ENCODE measurements at regions not wholly inside any gene's neighbourhood (a gene's known extent, or its start where the extent isn't known, plus 50 kb on each side); places are given as distances from the start of the nearest gene placed in this dataset.

GRCh38 chrX:82748906-82749505, 759.1 kb upstream of the POU3F4 start:
- no peaks in the 10 kb centered on the region for H3K9me3 ChIP-seq (ENCODE audit: low read depth)
- H2AFZ ChIP-seq, result no peak overlapping the region
- no peaks in the 10 kb centered on the region for H3F3A ChIP-seq (ENCODE audit: insufficient read depth)
- no peaks in the 10 kb centered on the region for H3K36me3 ChIP-seq (ENCODE audit: low read depth)
- in situ Hi-C loops (cut with MboI), result no loop called here
- H3K4me3 ChIP-seq, result no peak overlapping the region
- H3K27ac ChIP-seq, result no peak overlapping the region
- DNase-seq, result peak; percentile 0
- no peaks in the 10 kb centered on the region for H3K27me3 ChIP-seq (replicated peaks; ENCODE audit: insufficient read depth)
- no peak for TF ChIP-seq EZH2 (IDR thresholded peaks at IDR 0.05; ENCODE audit: insufficient read depth, poor library complexity, severe bottlenecking)
- TF ChIP-seq EZH2phosphoT487 (IDR thresholded peaks at IDR 0.05; ENCODE audit: insufficient read depth, low read depth), result no peak
- no peak overlapping the region for H3K9ac ChIP-seq
- H4K20me1 ChIP-seq (ENCODE audit: insufficient read depth), result no peaks in the 10 kb centered on the region
- H3K9me2 ChIP-seq (ENCODE audit: insufficient read depth), result no peaks in the 10 kb centered on the region
- H3K79me2 ChIP-seq (ENCODE audit: insufficient read depth), result no peaks in the 10 kb centered on the region
- H3K4me2 ChIP-seq (ENCODE audit: unreplicated experiment), result no peak overlapping the region
- H3K4me1 ChIP-seq (ENCODE audit: insufficient read depth), result no peaks in the 10 kb centered on the region
- 0% methylated on average over 2 of the region's 2 CpGs for WGBS, 2 experiments (ENCODE audit: low coverage in 1 of 2, low lambda C conversion rate in 2 of 2, missing lambda C conversion rate in 2 of 2)

- H4K20me1 ChIP-seq (ENCODE audit: insufficient read depth), result no peaks in the 10 kb centered on the region
- no peak overlapping the region for H3K4me2 ChIP-seq (ENCODE audit: unreplicated experiment)
- H2AFZ ChIP-seq, result no peak overlapping the region
- no peaks in the 10 kb centered on the region for H3K27me3 ChIP-seq (replicated peaks; ENCODE audit: insufficient read depth)
- no peaks in the 10 kb centered on the region for H3K79me2 ChIP-seq (ENCODE audit: insufficient read depth)
- H3K9ac ChIP-seq, result no peak overlapping the region
- WGBS, 2 experiments (ENCODE audit: low coverage in 1 of 2, low lambda C conversion rate in 2 of 2, missing lambda C conversion rate in 2 of 2), result 24 to 30% methylated on average over 5 to 6 of the region's 6 CpGs
- in situ Hi-C loops (cut with MboI), result no loop called here
- no peaks in the 10 kb centered on the region for H3K9me2 ChIP-seq (ENCODE audit: insufficient read depth)
- DNase-seq, result no peak
- no peaks in the 10 kb centered on the region for H3K4me1 ChIP-seq (ENCODE audit: insufficient read depth)
- no peak overlapping the region for H3K27ac ChIP-seq
- TF ChIP-seq EZH2 (IDR thresholded peaks at IDR 0.05; ENCODE audit: insufficient read depth, poor library complexity, severe bottlenecking) (no peak), EZH2phosphoT487 (IDR thresholded peaks at IDR 0.05; ENCODE audit: insufficient read depth, low read depth) (no peak)
- H3K9me3 ChIP-seq (ENCODE audit: low read depth), result no peaks in the 10 kb centered on the region
- H3F3A ChIP-seq (ENCODE audit: insufficient read depth), result no peaks in the 10 kb centered on the region
- H3K4me3 ChIP-seq, result no peak overlapping the region
- no peaks in the 10 kb centered on the region for H3K36me3 ChIP-seq (ENCODE audit: low read depth)
These were observed 751.8 kb upstream of the POU3F4 start for GRCh38 chrX:82756272-82756671.

GRCh38 chrX:82757614-82758013, 750.5 kb upstream of the POU3F4 start:
- no peak for DNase-seq
- Histone ChIP-seq H3K36me3 (ENCODE audit: low read depth) (no peaks in the 10 kb centered on the region), H3K4me3 (no peak overlapping the region), H3K79me2 (ENCODE audit: insufficient read depth) (no peaks in the 10 kb centered on the region), H3F3A (ENCODE audit: insufficient read depth) (no peaks in the 10 kb centered on the region), H4K20me1 (ENCODE audit: insufficient read depth) (no peaks in the 10 kb centered on the region), H3K9me2 (ENCODE audit: insufficient read depth) (no peaks in the 10 kb centered on the region), H3K4me1 (ENCODE audit: insufficient read depth) (no peaks in the 10 kb centered on the region), H3K9me3 (ENCODE audit: low read depth) (no peaks in the 10 kb centered on the region), H2AFZ (no peak overlapping the region), H3K27ac (no peak overlapping the region), H3K27me3 (replicated peaks; ENCODE audit: insufficient read depth) (no peaks in the 10 kb centered on the region), H3K4me2 (ENCODE audit: unreplicated experiment) (no peak overlapping the region), H3K9ac (no peak overlapping the region)
- 2 to 7% methylated on average over 3 of the region's 3 CpGs for WGBS, 2 experiments (ENCODE audit: low coverage in 1 of 2, low lambda C conversion rate in 2 of 2, missing lambda C conversion rate in 2 of 2)
- in situ Hi-C loops (cut with MboI), result no loop called here
- TF ChIP-seq EZH2phosphoT487 (IDR thresholded peaks at IDR 0.05; ENCODE audit: insufficient read depth, low read depth), result no peak

- H3K9ac ChIP-seq, result no peak overlapping the region
- H3K27me3 ChIP-seq (replicated peaks; ENCODE audit: insufficient read depth), result no peaks in the 10 kb centered on the region
- TF ChIP-seq EZH2phosphoT487 (IDR thresholded peaks at IDR 0.05; ENCODE audit: insufficient read depth, low read depth) (no peak), EZH2 (IDR thresholded peaks at IDR 0.05; ENCODE audit: insufficient read depth, poor library complexity, severe bottlenecking) (no peak)
- no peaks in the 10 kb centered on the region for H3K9me2 ChIP-seq (ENCODE audit: insufficient read depth)
- H3K4me2 ChIP-seq (ENCODE audit: unreplicated experiment), result no peak overlapping the region
- no peak overlapping the region for H2AFZ ChIP-seq
- DNase-seq, result no peak
- H3K27ac ChIP-seq, result no peak overlapping the region
- no peaks in the 10 kb centered on the region for H3K9me3 ChIP-seq (ENCODE audit: low read depth)
- in situ Hi-C loops (cut with MboI), result no loop called here
- H3K4me3 ChIP-seq, result no peak overlapping the region
- H3K4me1 ChIP-seq (ENCODE audit: insufficient read depth), result no peaks in the 10 kb centered on the region
- H3K36me3 ChIP-seq (ENCODE audit: low read depth), result no peaks in the 10 kb centered on the region
- H3K79me2 ChIP-seq (ENCODE audit: insufficient read depth), result no peaks in the 10 kb centered on the region
- H3F3A ChIP-seq (ENCODE audit: insufficient read depth), result no peaks in the 10 kb centered on the region
- no peaks in the 10 kb centered on the region for H4K20me1 ChIP-seq (ENCODE audit: insufficient read depth)
- WGBS, 2 experiments (ENCODE audit: low coverage in 1 of 2, low lambda C conversion rate in 2 of 2, missing lambda C conversion rate in 2 of 2), result 4 to 12% methylated on average over 2 of the region's 2 CpGs
These were observed 743.6 kb upstream of the POU3F4 start for GRCh38 chrX:82764521-82764920.

- no peak overlapping the region for H3K4me2 ChIP-seq (ENCODE audit: unreplicated experiment)
- DNase-seq, result no peak
- no peaks in the 10 kb centered on the region for H4K20me1 ChIP-seq (ENCODE audit: insufficient read depth)
- H3K9me3 ChIP-seq (ENCODE audit: low read depth), result no peaks in the 10 kb centered on the region
- H3K36me3 ChIP-seq (ENCODE audit: low read depth), result no peaks in the 10 kb centered on the region
- no peaks in the 10 kb centered on the region for H3K9me2 ChIP-seq (ENCODE audit: insufficient read depth)
- no peaks in the 10 kb centered on the region for H3K79me2 ChIP-seq (ENCODE audit: insufficient read depth)
- WGBS, 2 experiments (ENCODE audit: low coverage in 1 of 2, low lambda C conversion rate in 2 of 2, missing lambda C conversion rate in 2 of 2), result 5 to 29% methylated on average over 1 of the region's 1 CpG
- no peak overlapping the region for H3K4me3 ChIP-seq
- no peaks in the 10 kb centered on the region for H3K27me3 ChIP-seq (replicated peaks; ENCODE audit: insufficient read depth)
- no peak overlapping the region for H3K27ac ChIP-seq
- no peak overlapping the region for H2AFZ ChIP-seq
- no peaks in the 10 kb centered on the region for H3K4me1 ChIP-seq (ENCODE audit: insufficient read depth)
- in situ Hi-C loops (cut with MboI), result no loop called here
- no peaks in the 10 kb centered on the region for H3F3A ChIP-seq (ENCODE audit: insufficient read depth)
- no peak overlapping the region for H3K9ac ChIP-seq
- TF ChIP-seq EZH2phosphoT487 (IDR thresholded peaks at IDR 0.05; ENCODE audit: insufficient read depth, low read depth) (no peak), EZH2 (IDR thresholded peaks at IDR 0.05; ENCODE audit: insufficient read depth, poor library complexity, severe bottlenecking) (no peak)
These were observed 742.3 kb upstream of the POU3F4 start for GRCh38 chrX:82765811-82766210.

Data from GM23248 (cell line).